OCI-LY1 (cell line): ENCODE measurements at regions not wholly inside any gene's neighbourhood (a gene's known extent, or its start where the extent isn't known, plus 50 kb on each side); places are given as distances from the start of the nearest gene placed in this dataset.

ENCODE experiments used
- CTCF ChIP-seq: fragments of 200-600 bp; sonication (generic), shearing (Covaris generic); IDR thresholded peaks from 2 replicates; pipeline ENCODE4 v1.5.1; 2017; ENCODE audit warnings: mild to moderate bottlenecking, antibody characterized with exemption, low read length, moderate library complexity, mixed read lengths
- EZH2 ChIP-seq: fragments of 200-600 bp; sonication (generic), shearing (Covaris generic); IDR thresholded peaks from 2 replicates; pipeline ENCODE4 v1.8.0; 2017; ENCODE audit warnings: borderline replicate concordance, mixed run types, mild to moderate bottlenecking, antibody characterized with exemption, low read length, moderate library complexity, mixed read lengths

GRCh38 chr4:111579767-111580166 lies 565.5 kb upstream of the FAM241A start:
- no peak for TF ChIP-seq EZH2
- TF ChIP-seq CTCF = no peak
